ENCODE measurements at regions not wholly inside any gene's neighbourhood (a gene's known extent, or its start where the extent isn't known, plus 50 kb on each side); places are given as distances from the start of the nearest gene placed in this dataset.

DNA sequence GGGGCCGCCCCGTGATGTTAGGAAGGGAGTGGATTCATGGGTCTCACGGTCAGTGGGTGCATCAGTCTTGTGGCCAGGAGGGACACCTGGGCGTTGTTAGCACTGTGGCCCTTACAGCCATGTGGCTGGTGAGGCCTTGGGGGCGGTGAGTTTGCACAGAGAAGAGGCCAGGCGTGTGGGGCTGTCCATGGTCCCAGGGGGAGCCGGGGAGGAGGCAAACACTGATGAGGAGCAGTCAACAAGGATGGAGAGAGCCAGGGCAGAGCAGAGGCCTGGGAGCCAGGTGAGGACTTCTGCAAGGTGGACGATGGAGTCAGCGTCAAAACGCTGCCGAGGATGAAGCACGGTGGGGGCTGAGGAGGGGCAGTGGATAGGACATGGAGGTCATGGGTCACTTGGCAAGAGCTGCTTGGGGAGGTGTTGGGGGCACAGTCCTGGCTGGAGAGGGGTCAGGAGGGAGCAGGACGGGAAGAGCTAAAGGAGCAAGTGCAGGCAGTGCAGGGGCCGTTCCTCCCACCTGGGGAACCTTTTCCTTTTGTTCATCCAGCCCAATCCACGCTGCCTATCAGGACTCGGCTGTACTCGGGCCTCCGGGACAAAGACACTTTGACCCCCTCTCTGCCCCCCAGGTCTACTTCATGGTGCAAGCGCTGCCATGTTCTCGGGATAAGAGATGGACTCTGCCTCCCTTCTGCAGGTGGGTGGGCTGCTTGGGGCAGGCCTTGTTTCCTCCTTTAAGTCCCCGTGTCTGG, 801.1 kb downstream of the TBC1D22A start:
- no peak for DNase-seq (ENCODE audit: low read depth)
- TF ChIP-seq, protein P1, sequence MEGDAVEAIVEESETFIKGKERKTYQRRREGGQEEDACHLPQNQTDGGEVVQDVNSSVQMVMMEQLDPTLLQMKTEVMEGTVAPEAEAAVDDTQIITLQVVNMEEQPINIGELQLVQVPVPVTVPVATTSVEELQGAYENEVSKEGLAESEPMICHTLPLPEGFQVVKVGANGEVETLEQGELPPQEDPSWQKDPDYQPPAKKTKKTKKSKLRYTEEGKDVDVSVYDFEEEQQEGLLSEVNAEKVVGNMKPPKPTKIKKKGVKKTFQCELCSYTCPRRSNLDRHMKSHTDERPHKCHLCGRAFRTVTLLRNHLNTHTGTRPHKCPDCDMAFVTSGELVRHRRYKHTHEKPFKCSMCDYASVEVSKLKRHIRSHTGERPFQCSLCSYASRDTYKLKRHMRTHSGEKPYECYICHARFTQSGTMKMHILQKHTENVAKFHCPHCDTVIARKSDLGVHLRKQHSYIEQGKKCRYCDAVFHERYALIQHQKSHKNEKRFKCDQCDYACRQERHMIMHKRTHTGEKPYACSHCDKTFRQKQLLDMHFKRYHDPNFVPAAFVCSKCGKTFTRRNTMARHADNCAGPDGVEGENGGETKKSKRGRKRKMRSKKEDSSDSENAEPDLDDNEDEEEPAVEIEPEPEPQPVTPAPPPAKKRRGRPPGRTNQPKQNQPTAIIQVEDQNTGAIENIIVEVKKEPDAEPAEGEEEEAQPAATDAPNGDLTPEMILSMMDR (IDR thresholded peaks at IDR 0.05; ENCODE audit: low read depth, low read length), result no peak
- TF ChIP-seq POLR2A (IDR thresholded peaks at IDR 0.05; ENCODE audit: extremely low read depth, insufficient read length) (no peak), MYC (IDR thresholded peaks at IDR 0.05; ENCODE audit: low read depth, low read length) (no peak)
- TF ChIP-seq, protein P2, sequence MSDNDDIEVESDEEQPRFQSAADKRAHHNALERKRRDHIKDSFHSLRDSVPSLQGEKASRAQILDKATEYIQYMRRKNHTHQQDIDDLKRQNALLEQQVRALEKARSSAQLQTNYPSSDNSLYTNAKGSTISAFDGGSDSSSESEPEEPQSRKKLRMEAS (IDR thresholded peaks at IDR 0.05; ENCODE audit: low read depth, low read length), result no peak
- H3K4me3 ChIP-seq (ENCODE audit: low read depth, low read length), result no peak overlapping the region

DNA sequence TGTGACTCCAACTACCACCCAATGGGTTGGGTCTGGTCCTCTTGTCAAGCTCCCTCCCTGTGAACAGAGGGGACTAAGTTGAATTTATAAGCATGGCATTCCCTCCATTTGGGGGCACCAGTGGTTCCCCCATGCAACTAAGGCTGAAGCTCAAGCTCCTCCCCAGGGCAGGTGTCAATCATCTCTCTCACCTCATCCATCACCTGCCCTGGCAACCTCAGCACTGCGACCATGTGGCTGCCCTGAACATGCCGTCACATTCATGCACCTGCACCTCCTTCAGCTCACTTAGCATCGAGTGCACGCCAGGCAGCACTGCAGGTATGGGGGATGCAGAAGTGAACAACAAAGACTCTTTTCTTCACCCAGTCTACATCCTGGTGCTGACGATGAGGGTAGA, 799.3 kb downstream of the TBC1D22A start:
- H3K4me3 ChIP-seq (ENCODE audit: low read depth, low read length), result no peak overlapping the region
- no peak for DNase-seq (ENCODE audit: low read depth)
- TF ChIP-seq, protein P2 (IDR thresholded peaks at IDR 0.05; ENCODE audit: low read depth, low read length), result no peak
- TF ChIP-seq MYC (IDR thresholded peaks at IDR 0.05; ENCODE audit: low read depth, low read length), result no peak
- TF ChIP-seq, protein P1 (IDR thresholded peaks at IDR 0.05; ENCODE audit: low read depth, low read length), result no peak
- no peak for TF ChIP-seq POLR2A (IDR thresholded peaks at IDR 0.05; ENCODE audit: extremely low read depth, insufficient read length)

DNA sequence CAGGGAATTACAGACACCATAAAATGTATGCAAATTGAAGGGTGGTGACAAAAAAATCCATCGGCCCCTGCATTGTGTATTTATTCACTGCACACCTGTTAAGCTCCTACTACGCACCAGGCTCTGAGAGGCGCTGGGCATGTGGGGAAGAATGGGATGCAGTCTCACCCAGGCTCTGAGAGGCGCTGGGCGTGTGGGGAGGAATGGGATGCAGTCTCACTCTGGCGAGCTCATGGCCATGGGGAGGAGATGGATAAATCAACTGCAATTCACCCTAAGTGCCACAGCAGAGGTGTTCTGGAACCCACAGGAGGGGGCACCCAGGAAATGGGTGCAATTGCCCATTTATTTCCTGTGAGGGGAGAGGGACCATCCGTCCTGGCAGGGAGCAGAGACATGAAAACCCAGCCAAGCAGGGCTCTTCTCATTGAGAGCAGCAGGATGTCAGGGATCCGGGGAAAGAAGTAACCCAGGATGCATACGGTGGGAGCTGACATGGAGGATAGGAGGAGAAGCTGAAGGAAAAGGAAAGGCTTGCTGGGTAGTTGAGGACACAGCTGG, 798.7 kb downstream of the TBC1D22A start:
- TF ChIP-seq, protein P2 (IDR thresholded peaks at IDR 0.05; ENCODE audit: low read depth, low read length), result no peak
- TF ChIP-seq POLR2A (IDR thresholded peaks at IDR 0.05; ENCODE audit: extremely low read depth, insufficient read length) (no peak), MYC (IDR thresholded peaks at IDR 0.05; ENCODE audit: low read depth, low read length) (no peak)
- TF ChIP-seq, protein P1 (IDR thresholded peaks at IDR 0.05; ENCODE audit: low read depth, low read length), result no peak
- H3K4me3 ChIP-seq (ENCODE audit: low read depth, low read length), result no peak overlapping the region
- DNase-seq (ENCODE audit: low read depth), result no peak

DNA sequence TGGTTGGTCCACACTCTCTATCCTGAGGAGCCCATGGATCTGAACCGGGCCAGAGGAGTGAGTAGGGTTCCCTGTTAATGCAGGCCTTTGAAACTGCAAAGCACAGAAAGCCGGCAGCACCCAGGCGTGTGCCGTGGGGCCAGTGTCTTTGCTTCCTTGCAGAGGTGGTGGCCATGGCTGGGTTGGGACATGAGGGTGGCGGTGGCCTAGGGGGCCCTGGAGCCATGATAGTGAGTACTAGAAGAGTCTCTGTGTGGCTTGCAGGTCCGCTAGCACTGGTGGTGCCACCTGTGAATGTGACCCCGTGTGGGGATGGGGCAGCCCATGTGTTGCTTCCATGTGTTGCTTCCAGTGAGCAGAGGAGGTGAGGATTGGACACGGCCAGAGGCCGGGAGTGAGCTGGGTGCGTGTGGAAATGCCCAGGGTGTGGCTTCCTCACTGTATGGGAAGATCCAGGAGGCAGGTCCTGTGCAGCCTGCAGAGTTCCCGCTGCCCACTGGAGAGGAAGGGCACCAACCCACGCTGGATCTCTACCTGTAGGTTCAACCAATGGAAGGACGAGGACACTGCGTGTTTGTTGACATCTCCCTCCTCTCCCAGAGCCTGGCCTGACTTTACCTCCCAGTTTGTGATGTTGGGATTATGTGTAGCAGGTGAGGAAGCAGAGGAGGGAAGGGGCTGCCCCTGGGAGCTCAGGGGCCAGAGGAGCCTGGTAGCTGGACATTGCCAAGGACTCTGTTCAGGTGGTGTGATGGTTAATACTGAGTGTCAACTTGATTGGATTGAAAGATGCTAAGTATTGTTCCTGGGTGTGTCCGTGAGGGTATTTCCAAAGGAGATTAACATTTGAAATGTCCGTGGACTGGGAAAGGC, 796.6 kb downstream of the TBC1D22A start:
- TF ChIP-seq, protein P2 (IDR thresholded peaks at IDR 0.05; ENCODE audit: low read depth, low read length), result no peak
- TF ChIP-seq POLR2A (IDR thresholded peaks at IDR 0.05; ENCODE audit: extremely low read depth, insufficient read length) (no peak), MYC (IDR thresholded peaks at IDR 0.05; ENCODE audit: low read depth, low read length) (no peak)
- TF ChIP-seq, protein P1 (IDR thresholded peaks at IDR 0.05; ENCODE audit: low read depth, low read length), result no peak
- no peak overlapping the region for H3K4me3 ChIP-seq (ENCODE audit: low read depth, low read length)
- no peak for DNase-seq (ENCODE audit: low read depth)

DNA sequence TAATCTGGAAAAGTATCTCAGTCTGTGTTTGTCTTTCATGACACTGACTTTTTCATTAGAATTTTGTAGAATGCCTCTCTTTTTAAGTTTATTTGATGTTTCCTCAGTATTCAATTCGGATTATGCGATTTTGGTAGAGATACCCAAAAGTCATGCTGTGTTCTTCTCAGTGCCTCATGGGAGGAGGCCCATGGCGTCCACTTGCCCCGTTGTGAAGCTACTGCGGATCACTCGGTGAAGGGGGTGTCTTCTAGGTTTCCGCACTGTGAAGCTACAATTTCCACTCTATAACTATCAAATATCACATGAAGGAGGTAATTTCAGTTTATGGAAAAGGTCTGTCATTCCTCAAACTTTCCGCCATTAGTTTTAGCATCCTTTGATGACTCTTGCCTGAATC, 794.0 kb downstream of the TBC1D22A start:
- TF ChIP-seq, protein P1 (IDR thresholded peaks at IDR 0.05; ENCODE audit: low read depth, low read length), result no peak
- TF ChIP-seq, protein P2 (IDR thresholded peaks at IDR 0.05; ENCODE audit: low read depth, low read length), result no peak
- TF ChIP-seq POLR2A (IDR thresholded peaks at IDR 0.05; ENCODE audit: extremely low read depth, insufficient read length) (no peak), MYC (IDR thresholded peaks at IDR 0.05; ENCODE audit: low read depth, low read length) (no peak)
- DNase-seq (ENCODE audit: low read depth), result no peak
- no peak overlapping the region for H3K4me3 ChIP-seq (ENCODE audit: low read depth, low read length)

Data from NB4 (cell line).